Tibial nerve (tissue), 4 donors: ENCODE measurements at regions not wholly inside any gene's neighbourhood (a gene's known extent, or its start where the extent isn't known, plus 50 kb on each side); places are given as distances from the start of the nearest gene placed in this dataset.

Experiments used
- DNase-seq, 2 donors: peaks; one replicate each; pipeline ENCODE4 v3.0.0-alpha.2; 2019; ENCODE audit warnings: low spot score in 2 of 2
- H3K27ac ChIP-seq, 4 donors: fragments of 200-600 bp; sonication (generic) in 3 of 4; one replicate each; pipeline ENCODE4 v1.5.1; 2017 to 2019; ENCODE audit warnings: mild to moderate bottlenecking in 1 of 4
- H3K27me3 ChIP-seq, 2 donors: fragments of 200-600 bp; sonication (generic) in 1 of 2; one replicate each; pipeline versions ENCODE4 v1.5.1 to v1.6.0; 2017 to 2019
- H3K36me3 ChIP-seq, 3 donors: fragments of 200-600 bp; sonication (generic); one replicate each; pipeline ENCODE4 v1.5.1; 2018 to 2019
- H3K4me1 ChIP-seq, 4 donors: fragments of 200-600 bp; sonication (generic) in 3 of 4; one replicate each; pipeline ENCODE4 v1.5.1; 2017 to 2019
- H3K4me3 ChIP-seq, 4 donors: fragments of 200-600 bp; sonication (generic) in 3 of 4; one replicate each; pipeline ENCODE4 v1.5.1; 2017 to 2019; ENCODE audit warnings: mild to moderate bottlenecking in 1 of 4, moderate library complexity in 1 of 4
- H3K9me3 ChIP-seq, 4 donors: fragments of 200-600 bp; sonication (generic) in 3 of 4; one replicate each; pipeline ENCODE4 v1.5.1; 2017 to 2019
- EP300 ChIP-seq, 2 donors: sonication (generic); formaldehyde crosslinking; IDR thresholded peaks; one replicate each; pipeline ENCODE4 v1.6.1; 2017; ENCODE audit warnings: antibody characterized with exemption in 2 of 2, mild to moderate bottlenecking in 1 of 2
- POLR2A ChIP-seq, 2 donors: fragments of 450-650 bp; IDR thresholded peaks; one replicate each; pipeline ENCODE4 v1.6.1; 2017; ENCODE audit warnings: antibody characterized with exemption in 2 of 2, mild to moderate bottlenecking in 2 of 2, moderate library complexity in 2 of 2
- WGBS, 2 donors: methylation state at CpG; one replicate each; pipeline ENCODE4 v1.1.5; 2018; 5-methylcytosine and 5-hydroxymethylcytosine counted together
- TF ChIP-seq, protein P1 (sequence below), 5 experiments: fragments of 200-600 bp in 3 of 5; fragments of 450-650 bp in 2 of 5; sonication (generic) in 3 of 5; IDR thresholded peaks; one replicate each; pipeline ENCODE4 v1.5.1; 2016 to 2019; ENCODE audit warnings: antibody characterized with exemption in 5 of 5, mild to moderate bottlenecking in 3 of 5, moderate library complexity in 2 of 5

DNA sequence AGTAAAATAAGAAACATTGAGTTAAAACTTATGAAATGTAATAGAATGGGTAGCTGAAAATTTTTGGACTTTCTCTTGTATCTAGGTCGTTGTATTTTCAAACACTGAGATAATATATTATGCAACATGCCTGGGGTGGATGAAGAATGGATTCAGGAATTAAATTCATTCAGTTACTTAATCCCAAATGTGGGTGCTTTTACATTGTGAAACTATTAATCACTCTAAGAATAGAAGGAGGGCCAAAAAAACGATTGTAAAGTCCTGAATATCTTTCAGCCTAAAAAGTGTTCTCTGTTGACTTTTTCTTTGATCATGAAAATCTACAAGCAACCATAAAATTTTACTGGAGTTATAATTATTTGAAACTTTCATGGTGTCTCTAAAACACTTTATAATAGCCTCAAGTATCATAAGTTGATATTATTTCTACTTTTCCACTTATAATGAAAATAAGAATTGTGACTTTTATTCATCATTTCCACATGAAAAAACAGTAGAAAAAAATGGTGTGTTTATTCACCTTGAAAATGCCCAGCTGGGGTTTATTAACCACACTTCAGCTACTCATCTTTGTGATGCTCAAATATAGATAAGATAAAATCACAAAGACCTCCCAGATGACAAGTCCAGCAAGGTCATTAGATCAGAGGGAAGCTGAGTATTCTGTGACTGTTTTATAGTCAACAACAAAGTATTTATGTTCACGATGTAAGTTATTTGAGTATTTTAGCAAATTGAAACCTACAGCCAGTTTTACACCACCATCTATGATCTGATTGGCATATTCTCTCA, 619.9 kb upstream of the SOX9 start:
- TF ChIP-seq, protein P1, sequence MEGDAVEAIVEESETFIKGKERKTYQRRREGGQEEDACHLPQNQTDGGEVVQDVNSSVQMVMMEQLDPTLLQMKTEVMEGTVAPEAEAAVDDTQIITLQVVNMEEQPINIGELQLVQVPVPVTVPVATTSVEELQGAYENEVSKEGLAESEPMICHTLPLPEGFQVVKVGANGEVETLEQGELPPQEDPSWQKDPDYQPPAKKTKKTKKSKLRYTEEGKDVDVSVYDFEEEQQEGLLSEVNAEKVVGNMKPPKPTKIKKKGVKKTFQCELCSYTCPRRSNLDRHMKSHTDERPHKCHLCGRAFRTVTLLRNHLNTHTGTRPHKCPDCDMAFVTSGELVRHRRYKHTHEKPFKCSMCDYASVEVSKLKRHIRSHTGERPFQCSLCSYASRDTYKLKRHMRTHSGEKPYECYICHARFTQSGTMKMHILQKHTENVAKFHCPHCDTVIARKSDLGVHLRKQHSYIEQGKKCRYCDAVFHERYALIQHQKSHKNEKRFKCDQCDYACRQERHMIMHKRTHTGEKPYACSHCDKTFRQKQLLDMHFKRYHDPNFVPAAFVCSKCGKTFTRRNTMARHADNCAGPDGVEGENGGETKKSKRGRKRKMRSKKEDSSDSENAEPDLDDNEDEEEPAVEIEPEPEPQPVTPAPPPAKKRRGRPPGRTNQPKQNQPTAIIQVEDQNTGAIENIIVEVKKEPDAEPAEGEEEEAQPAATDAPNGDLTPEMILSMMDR (IDR thresholded peaks at IDR 0.05) = no peak
- TF ChIP-seq EP300 (IDR thresholded peaks at IDR 0.05) (no peak), POLR2A (IDR thresholded peaks at IDR 0.05) (no peak)
- Histone ChIP-seq H3K27ac (no peak overlapping the region), H3K9me3 (no peaks in the 10 kb centered on the region), H3K4me1 (no peaks in the 10 kb centered on the region), H3K36me3 (no peaks in the 10 kb centered on the region), H3K4me3 (no peak overlapping the region), H3K27me3 (no peaks in the 10 kb centered on the region)
- WGBS, 2 donors = 35 to 38% methylated on average over 3 of the region's 3 CpGs
- no peak for DNase-seq

DNA sequence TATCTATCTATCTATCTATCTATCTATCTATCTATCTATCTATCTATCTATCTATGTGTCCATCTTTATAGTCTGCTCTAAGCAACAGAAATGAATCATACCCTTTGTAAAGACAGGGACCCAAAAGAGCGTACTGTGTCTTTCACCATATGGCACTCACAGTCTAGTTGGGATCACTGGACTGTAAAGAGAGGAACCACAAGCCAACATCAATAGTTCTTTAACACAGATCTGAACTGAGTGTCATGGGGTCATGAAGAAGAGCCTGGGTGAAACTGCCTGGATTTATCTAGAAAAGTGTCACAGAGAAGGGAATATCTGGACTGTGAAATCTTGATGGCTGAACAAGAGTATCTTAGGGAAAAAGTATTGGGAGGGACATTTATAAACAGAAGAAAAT, 619.1 kb upstream of the SOX9 start:
- 78 to 82% methylated on average over 1 of the region's 1 CpG for WGBS, 2 donors
- Histone ChIP-seq H3K9me3 (no peaks in the 10 kb centered on the region), H3K36me3 (no peaks in the 10 kb centered on the region), H3K4me3 (no peak overlapping the region), H3K27me3 (no peaks in the 10 kb centered on the region), H3K4me1 (no peaks in the 10 kb centered on the region), H3K27ac (no peak overlapping the region)
- DNase-seq = no peak
- no peak for TF ChIP-seq POLR2A (IDR thresholded peaks at IDR 0.05)
- TF ChIP-seq, protein P1 (IDR thresholded peaks at IDR 0.05) = no peak
- TF ChIP-seq EP300 (IDR thresholded peaks at IDR 0.05) = no peak

DNA sequence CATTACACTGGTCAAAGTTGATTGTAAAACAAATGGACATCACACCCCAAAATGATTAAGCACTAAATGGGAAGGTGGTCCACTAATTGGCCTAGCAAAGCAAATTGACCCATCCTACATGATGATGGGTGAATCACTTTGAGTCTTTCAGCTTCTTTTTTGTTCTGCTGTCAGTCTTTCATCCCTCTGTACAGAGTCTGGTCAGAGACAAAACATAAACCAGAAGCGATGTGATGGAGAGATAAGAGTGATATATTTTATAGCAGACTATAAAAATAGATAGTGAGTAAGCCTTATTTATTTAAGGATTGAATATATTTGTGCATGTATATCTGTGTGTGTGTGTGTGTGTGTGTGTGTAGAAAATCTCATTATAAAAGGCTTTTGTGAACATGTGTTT, 618.4 kb upstream of the SOX9 start:
- DNase-seq = no peak
- 75 to 85% methylated on average over 1 of the region's 1 CpG for WGBS, 2 donors
- H3K4me1 ChIP-seq = no peaks in the 10 kb centered on the region
- H3K27me3 ChIP-seq = peaks cover 0 to 5% of the 10 kb centered on the region in 2 donors
- TF ChIP-seq, protein P1 (IDR thresholded peaks at IDR 0.05) = no peak
- no peak overlapping the region for H3K27ac ChIP-seq
- H3K36me3 ChIP-seq = no peaks in the 10 kb centered on the region
- no peaks in the 10 kb centered on the region for H3K9me3 ChIP-seq
- H3K4me3 ChIP-seq = no peak overlapping the region

DNA sequence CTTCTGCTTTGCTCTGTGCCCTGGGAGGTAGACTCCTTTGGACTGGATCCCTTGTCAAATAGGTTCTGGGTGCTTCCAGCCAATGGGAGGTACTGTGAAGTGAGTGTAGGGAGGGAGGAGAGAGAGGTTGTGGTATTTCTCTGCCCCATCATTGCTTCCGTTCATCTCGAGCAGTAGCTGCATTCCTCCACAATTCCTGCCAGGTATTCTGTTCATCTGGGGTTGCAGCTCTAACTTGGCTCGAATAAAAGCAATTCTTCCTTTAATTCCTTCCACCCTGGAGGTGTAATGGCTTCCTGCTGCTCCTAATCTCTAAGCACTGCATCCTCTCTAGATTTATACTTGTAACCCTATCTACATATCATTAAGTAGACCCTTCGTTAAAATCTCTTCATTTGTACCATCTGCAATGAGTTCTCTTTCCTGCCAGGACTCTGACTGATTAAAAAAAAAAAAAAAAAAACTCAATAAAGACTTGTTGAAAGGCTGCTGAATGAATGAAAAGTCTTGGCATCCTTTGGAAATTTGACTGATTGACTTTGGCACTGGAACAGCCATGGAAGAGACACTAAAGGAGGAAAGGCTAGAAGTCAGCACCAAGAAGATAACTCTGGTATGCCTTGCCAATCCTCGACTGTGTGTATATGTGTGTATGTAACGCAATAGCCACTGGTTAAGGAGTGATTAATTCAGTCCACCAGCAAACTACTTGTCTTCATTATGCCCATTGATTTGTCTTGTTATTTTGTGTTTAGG, 616.9 kb upstream of the SOX9 start:
- Histone ChIP-seq H3K4me1 (no peaks in the 10 kb centered on the region), H3K9me3 (no peaks in the 10 kb centered on the region), H3K4me3 (no peak overlapping the region), H3K27ac (no peak overlapping the region), H3K27me3 (peaks cover 0 to 5% of the 10 kb centered on the region in 2 donors), H3K36me3 (no peaks in the 10 kb centered on the region)
- TF ChIP-seq POLR2A (IDR thresholded peaks at IDR 0.05) = no peak
- TF ChIP-seq EP300 (IDR thresholded peaks at IDR 0.05) = no peak
- TF ChIP-seq, protein P1 (IDR thresholded peaks at IDR 0.05) = no peak
- DNase-seq = no peak
- WGBS, 2 donors = 57 to 64% methylated on average over 6 of the region's 6 CpGs

DNA sequence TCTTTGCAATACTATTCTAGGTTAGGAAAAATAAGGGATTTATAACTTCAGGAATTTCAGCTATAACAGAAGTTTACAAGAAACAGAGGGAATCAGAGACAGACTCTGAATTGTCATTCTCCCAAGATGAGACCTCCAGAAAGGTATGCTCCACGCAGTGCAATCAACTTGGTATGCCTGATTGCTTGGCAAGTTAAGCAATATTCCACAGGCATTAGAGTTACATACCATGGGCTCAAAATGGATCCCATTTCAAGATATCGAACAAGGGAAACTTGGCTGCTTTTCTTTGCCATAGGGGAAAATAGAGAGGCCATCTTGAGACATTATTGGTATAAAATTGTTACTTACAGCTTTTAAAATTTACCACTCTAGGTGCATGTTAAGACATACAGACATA, 615.6 kb upstream of the SOX9 start:
- Histone ChIP-seq H3K27ac (no peak overlapping the region), H3K36me3 (no peaks in the 10 kb centered on the region), H3K27me3 (peaks cover 0 to 5% of the 10 kb centered on the region in 2 donors), H3K9me3 (no peaks in the 10 kb centered on the region), H3K4me1 (no peaks in the 10 kb centered on the region), H3K4me3 (no peak overlapping the region)
- no peak for DNase-seq
- TF ChIP-seq POLR2A (IDR thresholded peaks at IDR 0.05) (no peak), EP300 (IDR thresholded peaks at IDR 0.05) (no peak)
- TF ChIP-seq, protein P1 (IDR thresholded peaks at IDR 0.05) = no peak
- WGBS, 2 donors = 83 to 84% methylated on average over 2 of the region's 2 CpGs
